ENCODE measurements at regions not wholly inside any gene's neighbourhood (a gene's known extent, or its start where the extent isn't known, plus 50 kb on each side); places are given as distances from the start of the nearest gene placed in this dataset.

DNA sequence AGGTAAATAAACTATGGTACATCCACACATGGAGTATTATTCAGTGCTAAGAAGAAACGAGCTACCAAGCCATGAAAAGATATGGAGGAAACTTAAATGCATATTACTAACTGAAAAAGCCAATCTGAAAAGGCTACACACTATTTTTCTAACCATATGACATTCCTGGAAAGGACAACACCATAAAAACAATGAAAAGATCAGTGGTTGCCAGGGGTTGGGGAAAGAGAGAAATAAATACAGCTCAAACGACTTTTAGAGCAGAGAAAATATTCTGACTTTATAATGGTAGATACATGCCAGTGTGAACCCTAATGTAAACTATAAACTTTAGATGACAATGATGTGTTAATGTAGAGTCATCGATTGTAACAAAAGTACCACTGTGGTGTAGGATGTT is 225.9 kb upstream of the BTBD3 start:
- no peak for TF ChIP-seq SUPT20H (IDR thresholded peaks at IDR 0.05; ENCODE audit: borderline replicate concordance, control insufficient read depth, low read depth, low read length)
- no peak for TF ChIP-seq CTCF (IDR thresholded peaks at IDR 0.05 in 2 of 3, conservative IDR thresholded peaks at IDR 0.05 in 1 of 3; ENCODE audit: control insufficient read depth in 2 of 3, extremely low read depth in 1 of 3, insufficient read depth in 1 of 3, low read depth in 3 of 3, low read length in 3 of 3)
- no peak for TF ChIP-seq JUNB (IDR thresholded peaks at IDR 0.05)
- TF ChIP-seq RELA (IDR thresholded peaks at IDR 0.05; ENCODE audit: borderline replicate concordance, partially characterized antibody) = no peak
- TF ChIP-seq BHLHE40 (IDR thresholded peaks at IDR 0.05; ENCODE audit: borderline replicate concordance in 1 of 2, low read depth in 2 of 2, low read length in 1 of 2) = no peak
- no peak for TF ChIP-seq NFIC (IDR thresholded peaks at IDR 0.05; ENCODE audit: low read depth, low read length)
- TF ChIP-seq FOXM1 (IDR thresholded peaks at IDR 0.05; ENCODE audit: low read depth, low read length) = no peak
- TF ChIP-seq POLR2A (IDR thresholded peaks at IDR 0.05; ENCODE audit: low read depth, low read length) = no peak
- TF ChIP-seq, protein P1, sequence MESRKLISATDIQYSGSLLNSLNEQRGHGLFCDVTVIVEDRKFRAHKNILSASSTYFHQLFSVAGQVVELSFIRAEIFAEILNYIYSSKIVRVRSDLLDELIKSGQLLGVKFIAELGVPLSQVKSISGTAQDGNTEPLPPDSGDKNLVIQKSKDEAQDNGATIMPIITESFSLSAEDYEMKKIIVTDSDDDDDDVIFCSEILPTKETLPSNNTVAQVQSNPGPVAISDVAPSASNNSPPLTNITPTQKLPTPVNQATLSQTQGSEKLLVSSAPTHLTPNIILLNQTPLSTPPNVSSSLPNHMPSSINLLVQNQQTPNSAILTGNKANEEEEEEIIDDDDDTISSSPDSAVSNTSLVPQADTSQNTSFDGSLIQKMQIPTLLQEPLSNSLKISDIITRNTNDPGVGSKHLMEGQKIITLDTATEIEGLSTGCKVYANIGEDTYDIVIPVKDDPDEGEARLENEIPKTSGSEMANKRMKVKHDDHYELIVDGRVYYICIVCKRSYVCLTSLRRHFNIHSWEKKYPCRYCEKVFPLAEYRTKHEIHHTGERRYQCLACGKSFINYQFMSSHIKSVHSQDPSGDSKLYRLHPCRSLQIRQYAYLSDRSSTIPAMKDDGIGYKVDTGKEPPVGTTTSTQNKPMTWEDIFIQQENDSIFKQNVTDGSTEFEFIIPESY (IDR thresholded peaks at IDR 0.05) = no peak
- no peak for TF ChIP-seq TCF7 (IDR thresholded peaks at IDR 0.05; ENCODE audit: borderline replicate concordance)
- no peak for TF ChIP-seq REST (IDR thresholded peaks at IDR 0.05; ENCODE audit: low read depth, low read length)
- no peak for TF ChIP-seq SIN3A (IDR thresholded peaks at IDR 0.05; ENCODE audit: low read depth, low read length)
- TF ChIP-seq EP300 (IDR thresholded peaks at IDR 0.05; ENCODE audit: borderline replicate concordance in 1 of 2, control insufficient read depth in 1 of 2, low read depth in 2 of 2, low read length in 2 of 2) = no peak

Measured in GM12878 (cell line).